GM21529 (cell line): ENCODE measurements at regions not wholly inside any gene's neighbourhood (a gene's known extent, or its start where the extent isn't known, plus 50 kb on each side); places are given as distances from the start of the nearest gene placed in this dataset.

ENCODE experiments used
- ATAC-seq: cut with Tn5 transposase; IDR thresholded peaks from one replicate; pipeline ENCODE4 v1.9.1; 2021; ENCODE audit not compliant: unreplicated experiment

DNA sequence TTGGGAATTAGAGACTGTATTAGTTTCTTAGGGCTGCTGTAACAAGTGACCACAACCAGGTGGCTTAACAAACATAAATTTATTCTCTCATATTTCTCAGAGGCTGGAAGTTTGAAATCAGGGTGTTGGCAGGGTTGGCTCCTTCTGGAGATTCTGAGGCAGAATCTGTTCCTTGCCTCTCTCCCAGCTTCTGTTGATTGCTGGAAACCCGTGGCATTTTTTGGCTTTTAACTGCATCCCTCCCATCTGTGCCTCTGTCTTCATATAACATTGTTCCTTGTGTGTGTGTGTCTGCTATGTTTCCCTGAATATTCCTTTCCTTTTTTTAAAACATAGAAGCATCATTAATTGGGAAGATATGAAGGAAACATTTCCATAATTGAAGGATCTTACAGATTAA lies 448.1 kb upstream of the DCC start:
- ATAC-seq = no peak

GRCh38 chr18:51897884-51898283 lies 442.1 kb upstream of the DCC start:
- ATAC-seq = no peak

- no peak for ATAC-seq
Observed at GRCh38 chr18:51907687-51908597, 432.1 kb upstream of the DCC start.

GRCh38 chr18:51908598-51908944 lies 431.4 kb upstream of the DCC start:
- no peak for ATAC-seq

DNA sequence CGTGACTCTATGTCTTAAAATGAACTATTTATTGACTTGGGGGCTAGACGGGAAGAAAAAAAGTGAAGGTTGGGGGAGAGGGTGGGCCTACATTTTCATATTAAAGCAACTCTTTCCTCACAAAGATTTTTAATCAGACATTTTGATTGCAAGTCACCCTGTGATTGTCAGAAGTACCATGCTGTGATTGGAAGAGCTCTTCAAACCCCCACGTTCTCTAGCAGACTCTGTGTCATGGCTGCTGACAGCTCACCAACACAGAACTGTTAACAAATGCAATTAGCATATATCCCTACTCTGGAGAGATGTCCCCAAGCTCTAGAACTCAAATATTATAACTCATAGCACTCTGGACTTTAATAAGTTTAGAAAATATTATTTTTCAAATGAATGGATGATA lies 428.4 kb upstream of the DCC start:
- no peak for ATAC-seq

DNA sequence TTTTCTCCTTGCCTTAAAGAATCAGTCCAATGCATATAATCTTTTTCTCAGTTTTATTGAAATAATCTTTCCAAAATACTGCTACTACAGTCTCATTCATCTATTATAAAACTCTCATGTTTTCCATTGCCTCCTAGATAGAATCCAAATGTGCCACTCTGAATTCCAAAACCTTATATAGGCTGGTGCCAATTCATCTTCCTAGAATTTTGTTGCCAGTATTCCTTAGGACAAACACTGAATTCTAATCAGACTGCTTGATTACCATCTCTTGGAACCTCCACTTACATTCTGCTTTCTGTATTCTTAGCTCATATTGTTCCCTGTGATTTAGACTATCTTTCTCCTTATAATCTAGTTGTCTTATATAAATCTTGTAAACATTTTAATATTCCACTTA lies 427.6 kb upstream of the DCC start:
- no peak for ATAC-seq

- no peak for ATAC-seq
Observed at GRCh38 chr18:51915176-51915575, 424.8 kb upstream of the DCC start.

- ATAC-seq = no peak
Observed at GRCh38 chr18:51921862-51922261, 418.1 kb upstream of the DCC start.

DNA sequence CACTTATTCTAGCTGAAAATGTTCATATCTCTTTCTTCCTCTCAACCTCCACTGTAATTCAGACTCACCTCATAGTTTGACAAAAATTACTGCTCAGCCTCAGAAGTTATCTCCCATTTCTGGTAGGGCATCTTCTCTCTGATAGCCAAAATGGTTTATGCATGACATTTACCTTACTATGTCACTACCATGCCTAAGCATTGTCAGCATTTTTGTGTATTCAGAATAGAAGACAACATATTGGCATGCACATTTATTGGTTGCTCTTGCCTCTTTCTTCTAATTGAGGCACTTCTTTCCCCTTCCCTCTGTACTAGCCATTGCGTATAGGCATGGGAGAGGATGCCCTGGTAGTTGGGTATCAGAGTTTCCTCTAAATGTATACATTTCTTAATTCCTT lies 406.1 kb upstream of the DCC start:
- ATAC-seq = no peak

DNA sequence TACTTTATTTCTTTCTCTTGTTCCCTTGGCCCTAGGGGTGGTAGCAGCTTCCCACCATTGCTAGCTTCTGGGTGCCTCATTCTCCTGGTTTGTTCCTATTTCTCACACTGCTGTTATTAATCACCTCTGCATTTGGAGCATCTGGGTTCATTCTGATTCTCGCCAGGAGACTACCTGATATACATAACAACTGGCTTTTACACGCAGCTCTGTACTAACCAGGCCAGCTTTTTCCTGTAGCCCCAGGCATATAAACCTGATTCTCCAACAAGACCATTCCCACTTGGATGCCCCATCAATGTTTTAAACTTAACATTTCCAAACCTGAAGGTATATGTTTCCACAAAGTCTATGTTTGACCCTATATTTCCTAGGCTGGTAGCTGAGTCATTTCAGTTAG lies 403.9 kb upstream of the DCC start:
- no peak for ATAC-seq

DNA sequence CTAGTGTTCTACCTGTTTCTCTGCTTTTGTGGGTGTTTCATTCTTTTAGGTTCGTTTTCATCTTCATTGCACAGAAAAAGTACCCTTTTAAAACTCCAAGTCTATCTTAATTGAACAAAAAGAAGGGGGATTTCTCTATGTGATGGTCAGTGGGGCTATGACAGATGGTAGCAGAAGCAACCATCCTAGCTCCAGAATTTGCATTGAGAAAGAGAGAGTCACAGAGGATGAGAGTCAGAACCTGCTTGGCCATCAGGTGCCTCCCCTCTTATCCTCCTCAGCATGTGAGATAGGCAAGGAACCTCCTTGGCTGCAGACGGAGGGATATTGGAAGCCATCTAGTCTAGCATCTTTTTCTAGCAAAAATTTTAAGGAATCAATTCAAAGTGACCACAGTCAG lies 398.0 kb upstream of the DCC start:
- ATAC-seq = no peak

DNA sequence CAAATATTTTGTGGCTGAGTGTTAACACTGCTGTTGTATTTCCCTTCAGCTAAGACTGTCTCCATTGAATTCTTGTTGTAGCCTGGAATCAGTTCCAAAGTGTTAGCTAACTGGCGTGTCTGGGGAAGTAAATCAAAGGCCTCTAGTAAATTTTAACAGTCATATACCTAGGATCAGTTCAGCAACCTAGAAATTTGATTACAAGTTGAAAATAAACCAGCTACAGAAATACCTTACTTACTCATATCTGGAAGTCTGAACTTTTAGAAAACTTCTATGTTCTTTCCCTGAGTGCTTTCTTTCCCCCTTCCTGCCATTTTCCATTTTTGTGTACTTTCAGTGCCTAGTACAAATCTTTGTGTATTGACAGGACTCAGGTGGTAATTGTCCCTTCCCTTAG lies 396.7 kb upstream of the DCC start:
- ATAC-seq = no peak

- no peak for ATAC-seq
Observed at GRCh38 chr18:51946946-51947345, 393.1 kb upstream of the DCC start.

DNA sequence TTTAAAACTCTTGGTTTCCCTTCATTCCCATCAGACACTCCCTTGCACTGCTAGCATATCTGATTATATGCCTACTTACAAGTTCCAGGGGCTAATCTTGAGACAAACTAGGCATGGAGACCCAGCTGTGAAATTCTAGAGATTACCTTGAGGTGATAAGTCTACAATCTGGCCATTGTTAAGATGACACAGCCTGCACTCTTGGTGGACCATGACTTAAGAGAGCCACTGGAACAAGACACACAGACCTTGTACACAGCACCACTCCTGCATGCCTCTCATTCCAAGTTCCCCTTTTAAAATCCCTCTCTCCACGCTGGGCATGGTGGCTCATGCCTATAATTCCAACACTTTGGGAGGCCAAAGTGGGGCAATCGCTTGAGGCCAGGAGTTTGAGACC lies 387.2 kb upstream of the DCC start:
- no peak for ATAC-seq

DNA sequence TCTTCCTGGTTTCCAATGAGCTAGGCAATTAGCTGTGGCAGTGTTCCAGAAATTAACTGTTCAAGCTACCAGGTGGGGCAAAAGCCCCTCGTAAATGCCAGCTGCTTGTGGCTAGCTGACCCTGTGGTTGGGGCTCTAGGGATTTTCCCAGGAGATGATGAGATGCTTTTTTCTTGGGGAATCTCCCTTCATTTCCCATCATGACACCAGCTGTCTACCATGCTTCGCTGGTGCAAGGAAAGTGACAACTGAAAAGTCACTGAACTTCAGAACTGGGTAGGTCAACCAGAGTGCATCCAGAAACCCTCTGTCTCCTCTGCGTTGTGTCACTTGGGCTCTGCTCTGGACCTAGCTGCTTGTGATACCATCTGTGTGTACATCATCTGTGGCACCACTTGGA lies 386.5 kb upstream of the DCC start:
- peak; percentile 85 for ATAC-seq

- no peak for ATAC-seq
Observed at GRCh38 chr18:51955136-51955535, 384.9 kb upstream of the DCC start.

DNA sequence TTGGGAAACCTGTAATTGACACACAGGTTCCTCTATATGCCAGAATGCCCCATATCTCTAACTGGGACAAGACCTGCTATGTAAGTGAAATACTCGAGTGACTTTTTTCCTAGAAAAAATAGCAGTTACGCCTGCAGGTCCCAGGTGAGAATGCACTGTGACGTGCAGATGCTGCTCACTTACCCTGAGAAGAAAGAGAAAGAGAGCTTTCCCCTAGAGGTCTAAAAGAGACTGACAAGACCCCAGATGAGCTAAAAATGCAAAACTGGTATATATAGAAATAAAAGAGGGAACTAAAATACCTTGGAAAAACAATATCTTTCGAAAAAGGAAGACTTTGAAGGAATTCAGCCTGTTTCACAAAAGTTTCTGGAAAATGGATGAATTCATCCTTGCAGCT lies 383.0 kb upstream of the DCC start:
- no peak for ATAC-seq

- ATAC-seq = no peak
Observed at GRCh38 chr18:51980101-51980500, 359.9 kb upstream of the DCC start.

GRCh38 chr18:51988277-51988676 lies 351.7 kb upstream of the DCC start:
- no peak for ATAC-seq

DNA sequence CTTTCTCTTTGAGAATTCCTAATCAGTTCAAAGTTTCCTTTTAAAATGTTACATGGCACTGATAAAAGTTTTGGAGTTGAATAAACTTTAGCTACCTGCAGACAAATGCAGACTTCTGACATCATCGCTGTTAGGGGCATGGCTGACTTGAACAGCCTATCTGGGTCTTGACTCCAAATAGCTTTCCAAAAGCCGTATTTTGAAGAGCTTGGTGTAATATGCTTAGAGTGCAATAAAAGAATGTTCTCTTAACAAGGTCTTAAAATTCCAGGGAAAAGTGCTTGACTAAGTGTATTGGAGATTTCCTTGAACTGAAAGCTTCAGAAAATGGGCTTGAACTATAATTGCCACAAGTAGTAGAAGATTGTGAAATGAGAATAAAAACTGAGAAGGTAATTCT lies 342.9 kb upstream of the DCC start:
- ATAC-seq = no peak

DNA sequence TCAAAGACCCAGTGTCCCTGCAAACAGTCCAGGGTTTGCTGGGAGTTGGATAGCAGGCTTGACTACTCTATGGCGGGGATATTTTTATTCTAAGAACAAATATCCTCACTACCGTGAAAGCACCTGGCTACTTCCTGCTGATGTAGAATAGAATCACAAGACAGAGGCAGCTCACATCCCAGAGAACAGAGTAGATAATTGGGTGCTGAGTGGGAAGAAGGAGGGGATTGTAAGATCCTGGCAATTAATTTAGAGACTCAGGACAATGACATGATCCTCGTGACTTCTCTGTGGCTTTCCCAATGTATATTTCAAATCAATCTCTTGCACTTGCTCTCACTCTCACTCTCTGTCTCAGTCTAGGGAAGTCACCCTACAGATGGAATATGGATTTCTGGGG lies 341.9 kb upstream of the DCC start:
- no peak for ATAC-seq

- no peak for ATAC-seq
Observed at GRCh38 chr18:51998711-51999110, 341.3 kb upstream of the DCC start.

DNA sequence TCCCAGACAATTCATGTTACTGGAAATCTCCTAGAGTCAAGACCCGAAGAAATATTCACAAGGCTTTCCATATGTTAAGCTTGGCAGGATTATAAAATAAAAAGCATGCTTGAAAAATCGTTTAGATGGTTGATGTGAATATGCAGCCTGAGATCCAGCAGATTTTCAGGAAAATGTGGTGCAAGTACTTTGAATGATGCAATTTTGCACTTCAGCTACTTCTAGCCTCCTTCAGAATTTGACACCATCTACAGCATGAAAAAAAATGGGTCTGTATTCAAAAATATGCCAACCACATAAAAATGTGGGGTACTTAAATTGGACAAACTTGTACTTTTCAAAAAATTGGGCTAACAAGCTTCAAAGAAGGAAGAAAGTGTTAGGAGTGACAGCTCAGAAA lies 340.6 kb upstream of the DCC start:
- no peak for ATAC-seq
